ENCODE measurements at regions not wholly inside any gene's neighbourhood (a gene's known extent, or its start where the extent isn't known, plus 50 kb on each side); places are given as distances from the start of the nearest gene placed in this dataset.

DNA sequence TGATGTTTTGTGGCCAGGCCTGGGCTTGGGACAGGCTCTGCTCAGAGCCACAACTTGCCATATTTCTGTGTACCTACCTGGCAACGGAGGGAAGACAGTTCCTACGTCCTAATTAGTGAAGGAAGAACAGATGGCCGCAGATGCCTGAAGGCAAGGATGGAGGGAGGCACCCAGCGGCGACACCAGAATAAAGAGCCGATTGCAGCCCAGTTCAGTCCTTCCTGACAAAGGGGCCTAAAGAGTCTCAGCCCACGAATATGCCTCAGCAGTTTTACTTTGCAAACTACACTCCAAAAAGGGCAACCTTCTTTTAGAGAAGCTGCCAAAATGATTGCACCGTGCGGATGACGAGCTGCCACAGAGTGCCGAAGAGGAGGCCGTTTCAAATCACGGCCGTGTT, 585.8 kb downstream of the GLRX3 start:
- no peak for DNase-seq (ENCODE audit: low spot score)

DNA sequence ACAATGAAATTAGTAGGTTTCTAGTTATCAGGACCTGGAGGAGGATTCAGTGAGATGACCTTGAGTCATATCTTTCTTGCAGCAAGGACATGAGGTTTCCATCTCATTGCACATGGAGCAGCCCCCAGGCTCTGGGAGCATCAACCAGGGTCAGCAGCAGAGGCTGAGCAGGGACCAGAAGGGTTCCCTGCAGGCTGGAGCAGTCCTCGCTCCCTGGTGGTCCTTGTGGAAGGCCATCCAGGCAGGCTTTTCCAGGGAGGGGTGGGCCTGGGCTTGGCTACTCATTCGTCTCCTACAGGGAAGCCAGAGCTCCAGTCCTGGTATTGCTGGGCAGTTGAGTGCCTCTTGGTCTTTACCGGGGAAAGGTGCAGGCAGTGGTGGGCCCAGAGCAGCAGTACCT, 587.5 kb downstream of the GLRX3 start:
- DNase-seq (ENCODE audit: low spot score): no peak

DNA sequence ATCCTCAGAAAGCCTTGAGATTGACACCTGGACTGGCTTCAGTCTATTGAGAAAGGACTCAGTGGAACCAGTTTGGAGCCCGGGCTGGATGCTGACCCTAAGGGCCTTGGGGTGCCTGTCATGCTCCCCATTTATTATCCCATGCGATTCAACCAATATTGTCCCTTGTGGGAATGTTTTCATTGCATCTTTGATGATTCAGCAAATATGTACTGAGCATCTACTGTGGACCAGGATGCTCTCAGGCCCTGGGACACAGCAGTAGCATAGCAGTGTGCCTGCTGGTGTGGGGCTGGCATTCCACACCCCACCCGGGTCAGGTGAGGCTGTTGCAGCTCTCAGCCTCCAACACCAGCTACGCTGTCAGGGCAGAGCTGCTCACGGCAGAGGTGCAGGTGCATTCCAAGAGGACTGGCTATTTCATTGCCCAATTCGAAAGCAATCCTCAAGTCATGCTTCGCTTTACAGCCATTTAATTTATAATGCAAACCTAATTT, 586.0 kb downstream of the TCERG1L start:
- no peak for DNase-seq (ENCODE audit: low spot score)

DNA sequence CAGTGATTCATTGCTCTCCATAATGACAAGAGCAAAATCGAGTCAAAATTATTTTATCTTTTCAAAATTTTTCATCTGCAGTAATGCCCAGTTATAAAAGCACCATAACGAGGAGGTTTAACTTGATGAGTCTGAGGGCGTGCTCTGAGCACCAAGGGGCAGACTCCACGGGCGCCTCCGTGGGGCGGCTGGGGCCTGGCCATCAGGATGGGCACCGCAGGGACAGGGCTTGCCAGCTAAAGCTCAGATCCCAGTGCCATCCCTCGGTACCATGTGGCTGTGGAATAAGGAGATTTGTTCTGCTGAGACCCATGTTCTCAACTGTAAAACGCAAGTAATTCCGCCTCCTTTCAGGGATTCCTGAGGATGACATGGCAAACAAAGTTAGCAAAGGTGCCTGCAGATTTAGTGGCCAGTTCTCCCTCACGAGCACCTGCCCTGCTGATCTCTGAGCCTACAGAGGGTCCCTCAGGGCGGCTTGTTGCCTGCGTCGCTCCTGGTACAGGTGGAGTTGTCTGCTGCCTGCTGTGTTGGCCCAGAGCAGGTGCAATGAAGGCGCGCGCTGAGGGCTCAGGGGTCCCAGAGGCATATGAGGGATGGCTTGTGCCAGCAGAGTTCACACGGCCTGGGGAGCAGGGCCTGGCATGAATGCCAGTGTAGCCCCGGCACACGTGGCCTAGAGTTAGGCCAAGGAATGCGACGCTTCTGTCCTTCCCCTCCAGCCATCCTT, 584.4 kb downstream of the TCERG1L start:
- DNase-seq (ENCODE audit: low spot score): no peak

DNA sequence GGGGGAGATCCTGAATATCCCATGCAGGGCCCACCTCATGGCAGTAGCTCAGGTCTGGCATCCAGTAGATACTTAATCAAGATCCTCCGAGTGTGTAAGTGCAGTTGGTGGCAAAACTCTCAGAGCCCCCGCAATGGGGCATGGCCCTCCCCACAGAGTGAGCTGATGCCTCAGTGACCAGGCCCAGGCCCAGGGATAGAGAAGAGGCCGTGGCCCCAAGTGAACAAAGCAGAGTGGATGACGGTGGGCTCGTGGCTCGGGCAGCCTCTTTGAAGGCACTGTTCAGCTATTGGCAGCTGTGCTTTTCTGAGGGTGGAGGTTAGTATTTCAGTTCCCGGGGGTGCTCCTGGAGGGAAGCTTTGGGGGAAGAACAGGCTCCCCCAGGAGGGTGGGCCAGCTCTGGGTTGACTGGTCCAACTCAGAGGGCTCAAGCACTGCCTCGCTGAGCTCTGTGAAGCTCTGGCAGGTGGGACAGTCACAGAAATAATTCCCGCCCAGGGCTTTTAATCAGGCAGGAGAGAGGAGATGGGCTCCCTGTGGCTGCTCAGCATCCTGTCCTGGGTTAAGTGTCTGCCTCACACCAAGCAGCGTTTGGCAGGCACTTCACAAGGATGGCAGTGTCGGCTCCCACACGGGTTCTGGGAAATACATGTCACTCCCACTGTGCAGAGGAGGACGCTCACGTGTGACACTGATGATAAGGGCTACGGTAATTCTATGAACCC, 583.6 kb downstream of the TCERG1L start:
- DNase-seq (ENCODE audit: low spot score): no peak

DNA sequence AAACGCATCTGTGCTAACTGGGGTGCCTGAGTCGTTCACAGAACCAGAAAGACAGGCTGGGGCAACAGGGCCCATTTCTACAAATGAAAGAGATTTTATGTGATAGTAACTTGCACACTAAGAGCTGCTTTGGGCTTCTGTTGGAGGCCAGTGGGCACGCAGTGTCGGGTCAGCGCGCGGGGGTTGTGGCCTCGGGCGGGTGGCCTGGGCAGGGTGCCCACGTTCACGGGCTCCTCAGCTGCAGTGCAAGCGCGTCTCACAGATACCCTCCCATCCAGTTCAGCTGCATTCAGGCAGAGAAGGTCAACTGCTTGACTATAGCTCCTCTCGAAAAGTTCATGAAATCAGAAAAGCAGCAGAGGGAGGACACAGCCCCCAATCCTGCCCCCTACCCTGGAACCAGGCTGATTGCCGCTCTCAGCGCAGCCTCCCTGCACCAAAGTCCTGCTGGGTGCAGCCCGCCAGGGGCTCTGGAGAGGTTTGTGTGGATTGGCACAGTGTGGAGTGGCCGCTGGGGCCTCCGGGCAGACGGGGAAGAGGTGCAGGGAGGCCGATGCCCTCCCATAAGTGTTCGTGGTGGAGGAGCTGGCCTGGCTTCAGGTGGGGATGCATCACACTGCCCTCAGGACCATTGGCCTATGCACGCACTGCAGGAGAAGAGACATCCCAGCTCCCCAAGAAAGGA, 582.8 kb downstream of the TCERG1L start:
- DNase-seq (ENCODE audit: low spot score): no peak

GRCh38 chr10:130729876-130730275, 581.6 kb downstream of the TCERG1L start:
- no peak for DNase-seq (ENCODE audit: low spot score)

DNA sequence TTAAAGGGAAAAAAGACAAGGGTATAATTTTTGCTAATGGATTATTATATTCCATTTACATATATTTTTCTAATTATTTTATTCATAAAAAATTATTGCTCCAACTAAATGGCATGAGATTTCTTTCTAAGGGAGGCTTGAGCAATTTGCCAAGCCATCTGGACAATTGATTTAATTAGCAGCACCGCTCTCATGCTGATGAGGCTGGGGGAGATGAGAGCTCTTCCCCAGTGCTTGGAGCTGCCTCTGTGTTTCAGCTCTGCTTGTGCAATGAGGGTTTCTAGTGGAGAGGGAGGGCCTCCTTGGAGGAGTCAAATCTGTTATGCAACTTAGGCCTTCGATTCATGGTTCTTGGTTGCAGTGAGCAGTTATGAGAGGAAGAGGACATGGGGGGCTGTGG, 574.3 kb downstream of the TCERG1L start:
- no peak for DNase-seq (ENCODE audit: low spot score)

GRCh38 chr10:130737621-130738020, 573.9 kb downstream of the TCERG1L start:
- DNase-seq (ENCODE audit: low spot score): no peak

GRCh38 chr10:130739016-130739756, 572.3 kb downstream of the TCERG1L start:
- no peak for DNase-seq (ENCODE audit: low spot score)

DNA sequence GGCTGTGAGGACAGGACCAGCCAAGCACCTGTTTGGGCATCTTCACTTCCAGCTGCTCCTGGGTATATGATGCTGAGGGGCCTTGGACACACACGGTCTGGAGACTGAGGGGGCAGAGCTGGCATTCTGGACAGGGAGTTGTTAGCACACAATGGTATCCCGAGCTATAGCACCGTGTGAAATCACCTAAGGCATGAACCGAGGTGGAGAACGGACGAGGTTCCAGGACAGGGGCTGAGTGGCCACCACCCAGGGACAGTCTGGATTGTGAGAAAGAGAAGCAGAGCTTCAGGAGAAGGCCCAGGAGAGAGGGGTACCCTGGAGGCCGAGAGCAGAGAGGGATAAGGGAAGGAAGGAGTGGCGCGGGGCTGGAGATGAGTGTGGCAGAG, 571.8 kb downstream of the TCERG1L start:
- no peak for DNase-seq (ENCODE audit: low spot score)

- no peak for DNase-seq (ENCODE audit: low spot score)
Observed at GRCh38 chr10:130740166-130740565, 571.4 kb downstream of the TCERG1L start.

GRCh38 chr10:130740915-130741750, 570.4 kb downstream of the TCERG1L start:
- DNase-seq (ENCODE audit: low spot score): no peak

DNA sequence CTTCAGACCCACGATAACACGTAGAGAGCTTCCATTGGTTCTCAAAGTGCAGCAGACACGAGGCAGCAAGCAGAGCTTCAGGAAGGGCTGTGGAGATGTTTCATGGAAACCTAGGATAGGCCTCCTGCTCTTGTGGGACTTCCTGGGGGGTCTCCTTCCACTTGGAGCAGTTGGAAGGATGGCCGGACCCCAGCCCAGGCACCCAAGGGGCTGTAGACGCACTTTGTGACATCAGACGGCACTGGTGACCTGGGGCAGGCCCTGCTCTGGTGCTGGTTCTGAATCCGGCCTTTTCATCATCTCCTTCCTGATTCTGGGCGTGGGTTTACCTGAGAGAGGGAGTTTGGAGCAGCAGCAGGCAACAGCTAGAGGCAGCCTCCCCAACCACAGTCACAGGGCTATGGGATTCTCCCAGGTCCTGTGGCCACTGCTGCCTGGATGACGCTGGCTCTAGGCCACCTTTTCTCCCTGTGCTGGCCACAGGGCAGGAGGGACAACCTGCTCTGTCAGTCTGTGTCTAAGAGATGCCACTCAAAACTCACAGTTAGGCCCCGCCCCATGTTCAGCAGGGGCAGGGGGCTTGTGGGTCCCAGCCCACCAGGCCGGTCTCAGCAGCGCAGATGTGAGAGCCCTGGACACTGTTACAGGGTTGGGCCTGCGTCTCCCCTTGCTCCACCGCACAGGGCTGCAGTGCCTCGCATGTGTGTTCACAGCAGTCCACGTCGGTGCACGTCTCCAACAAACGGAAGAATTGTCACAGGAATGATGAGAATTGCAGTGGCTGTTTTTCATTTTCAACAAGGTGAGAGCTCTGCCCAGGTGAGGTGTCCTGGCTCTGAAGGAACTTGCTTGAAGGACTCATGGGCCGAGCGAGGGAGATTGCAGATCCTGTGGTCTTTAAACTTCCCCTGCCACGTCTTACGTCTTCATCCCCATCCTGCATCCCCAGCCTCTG, 569.3 kb downstream of the TCERG1L start:
- no peak for DNase-seq (ENCODE audit: low spot score)

DNA sequence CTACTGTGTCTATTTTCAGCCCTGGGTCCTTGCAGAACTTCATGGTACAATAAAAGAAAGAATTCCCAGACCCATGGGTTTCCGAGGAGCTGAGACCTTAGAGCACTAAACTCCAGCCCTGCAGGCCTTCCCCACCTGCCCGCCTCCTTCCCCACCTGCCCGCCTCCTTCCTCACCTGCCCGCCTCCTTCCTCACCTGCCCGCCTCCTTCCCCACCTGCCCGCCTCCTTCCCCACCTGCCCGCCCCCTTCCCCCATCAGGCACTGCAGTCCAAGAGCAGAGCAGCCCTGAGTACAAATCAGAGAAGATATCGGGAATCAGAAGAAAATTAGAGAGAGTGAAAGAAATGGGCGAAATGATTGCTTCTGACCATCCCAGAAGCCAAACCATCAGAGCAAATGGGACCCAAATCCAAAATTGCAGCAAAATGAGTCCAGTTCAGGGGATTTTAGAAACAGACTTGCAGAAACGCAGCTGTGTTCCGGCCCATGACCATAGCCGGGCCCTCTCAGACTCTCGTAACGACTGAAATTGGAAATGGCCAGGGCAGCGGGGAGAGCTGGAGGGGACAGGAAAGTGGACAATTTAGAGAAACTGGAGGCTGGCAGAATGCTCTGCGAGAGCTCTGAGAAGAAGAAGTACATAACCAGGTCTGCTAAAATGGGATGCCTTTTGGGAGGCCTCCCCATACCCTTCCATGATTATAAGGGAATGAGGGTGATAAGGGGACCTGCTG, 568.4 kb downstream of the TCERG1L start:
- DNase-seq (ENCODE audit: low spot score): no peak

GRCh38 chr10:130743751-130744271, 567.7 kb downstream of the TCERG1L start:
- DNase-seq (ENCODE audit: low spot score): no peak

GRCh38 chr10:130744631-130745030, 566.9 kb downstream of the TCERG1L start:
- no peak for DNase-seq (ENCODE audit: low spot score)

DNA sequence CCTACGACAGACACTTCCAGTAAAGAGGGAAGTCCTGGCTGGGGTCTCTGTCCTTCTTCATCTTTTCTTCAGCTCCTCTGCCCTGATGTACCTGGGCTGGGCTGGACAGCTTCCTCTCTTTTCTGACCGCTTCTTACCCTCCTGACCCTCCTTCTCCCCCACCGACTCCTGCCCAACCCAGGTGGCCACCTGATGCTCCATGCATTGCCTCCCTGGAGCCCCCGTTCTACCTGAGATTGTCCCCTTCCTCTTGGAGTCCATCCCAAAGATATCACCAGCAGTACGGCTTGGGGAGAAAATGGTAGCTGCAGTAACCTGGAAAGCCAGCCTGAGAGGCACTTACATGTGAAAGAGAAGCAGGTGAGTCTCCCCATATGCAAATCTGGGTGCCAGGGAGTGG, 566.3 kb downstream of the TCERG1L start:
- no peak for DNase-seq (ENCODE audit: low spot score)

GRCh38 chr10:130745821-130746220, 565.7 kb downstream of the TCERG1L start:
- no peak for DNase-seq (ENCODE audit: low spot score)
